Natural killer cell (primary cell): ENCODE measurements at regions not wholly inside any gene's neighbourhood (a gene's known extent, or its start where the extent isn't known, plus 50 kb on each side); places are given as distances from the start of the nearest gene placed in this dataset.
A peak's percentile ranks its signal among the peaks of the same experiment; 100 is the strongest.

Source experiments
- ATAC-seq, 3 donors: fragments of 150-1000 bp in 2 of 3; fragments of 200-7000 bp in 1 of 3; cut with Tn5 transposase; 1 replicate in 1 of 3; 2 replicates in 2 of 3; pipeline ENCODE4 v1.10.0; 2021; ENCODE audit warnings: mild to moderate bottlenecking in 2 of 3, moderate library complexity in 2 of 3
- DNase-seq, 2 donors: peaks; one replicate each; pipeline versions ENCODE4 v3.0.0 to v3.0.0-alpha.2; 2013 to 2021; ENCODE audit warnings: mixed read lengths in 1 of 2
- H3K27ac ChIP-seq: one replicate; pipeline ENCODE4 v1.5.1; 2013; ENCODE audit warnings: mild to moderate bottlenecking, low read length
- H3K27me3 ChIP-seq: one replicate; pipeline ENCODE4 v1.6.1; 2013; ENCODE audit warnings: low read length; ENCODE audit not compliant: control insufficient read depth, insufficient read depth
- H3K36me3 ChIP-seq: one replicate; pipeline ENCODE4 v1.6.1; 2013; ENCODE audit warnings: low read length; ENCODE audit not compliant: control insufficient read depth, insufficient read depth
- H3K4me1 ChIP-seq: one replicate; pipeline ENCODE4 v1.6.1; 2013; ENCODE audit warnings: low read length; ENCODE audit not compliant: control insufficient read depth, insufficient read depth
- H3K4me3 ChIP-seq: one replicate; pipeline ENCODE4 v1.5.1; 2013; ENCODE audit warnings: low read length
- H3K9me3 ChIP-seq: one replicate; pipeline ENCODE4 v1.6.1; 2013; ENCODE audit warnings: low read length; ENCODE audit not compliant: control insufficient read depth, insufficient read depth
- H3K27ac Mint-ChIP-seq, 2 donors: one replicate each; pipeline ENCODE4 v1.8.0; 2022; ENCODE audit warnings: mild to moderate bottlenecking in 2 of 2, mixed read lengths in 2 of 2, moderate library complexity in 1 of 2
- H3K27me3 Mint-ChIP-seq, 2 donors: one replicate each; pipeline ENCODE4 v1.8.0; 2022; ENCODE audit warnings: low read depth in 2 of 2, mixed read lengths in 2 of 2
- H3K36me3 Mint-ChIP-seq: one replicate; pipeline ENCODE4 v1.8.0; 2022; ENCODE audit warnings: mixed read lengths
- H3K4me1 Mint-ChIP-seq, 2 donors: one replicate each; pipeline ENCODE4 v1.8.0; 2022; ENCODE audit warnings: mixed read lengths in 2 of 2
- H3K4me3 Mint-ChIP-seq: one replicate; pipeline ENCODE4 v1.8.0; 2022; ENCODE audit warnings: mild to moderate bottlenecking, moderate library complexity, mixed read lengths
- H3K9me3 Mint-ChIP-seq, 2 donors: one replicate each; pipeline ENCODE4 v1.8.0; 2022; ENCODE audit warnings: mixed read lengths in 2 of 2
- WGBS: methylation state at CpG from one replicate; pipeline ENCODE4 v1.1.7; 2013; ENCODE audit warnings: missing lambda C conversion rate; ENCODE audit not compliant: insufficient coverage; 5-methylcytosine and 5-hydroxymethylcytosine counted together
- intact Hi-C: fragments of 100-400 bp; cut with micrococcal nuclease; formaldehyde crosslinking; loops from one replicate; pipeline ENCODE4 v1.14.2; 2022
- TF ChIP-seq, protein P1 (sequence below): fragments of 200-600 bp; IDR thresholded peaks from one replicate; pipeline ENCODE4 v1.8.0; 2022; ENCODE audit warnings: antibody characterized with exemption

DNA sequence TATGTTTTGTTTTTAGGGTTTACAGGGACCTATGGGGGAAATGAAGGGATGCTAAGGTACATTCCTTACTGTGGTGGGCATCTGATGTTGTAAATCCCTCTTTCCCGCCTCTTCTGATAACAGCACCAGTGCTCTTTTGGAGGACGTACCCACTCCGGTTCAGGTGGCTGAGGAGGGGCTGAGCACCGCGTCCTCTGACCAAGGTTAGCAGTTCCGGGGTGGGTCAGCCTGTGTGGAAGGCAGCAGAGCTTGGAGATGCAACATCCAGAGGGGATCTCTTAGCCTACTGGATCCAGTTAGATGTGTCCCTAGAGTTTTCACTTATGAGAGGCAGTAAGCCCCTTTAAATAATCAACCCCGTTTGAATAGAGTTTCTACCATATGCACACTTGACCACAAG, 135.3 kb upstream of the KCNG1 start:
- intact Hi-C loops = no loop called here
- H3K36me3 ChIP-seq = no peaks in the 10 kb centered on the region
- no peak for ATAC-seq
- DNase-seq = no peak
- no peak overlapping the region for H3K4me3 ChIP-seq
- H3K4me1 Mint-ChIP-seq = no peaks in the 10 kb centered on the region
- no peaks in the 10 kb centered on the region for H3K9me3 Mint-ChIP-seq
- no peaks in the 10 kb centered on the region for H3K4me1 ChIP-seq
- TF ChIP-seq, protein P1, sequence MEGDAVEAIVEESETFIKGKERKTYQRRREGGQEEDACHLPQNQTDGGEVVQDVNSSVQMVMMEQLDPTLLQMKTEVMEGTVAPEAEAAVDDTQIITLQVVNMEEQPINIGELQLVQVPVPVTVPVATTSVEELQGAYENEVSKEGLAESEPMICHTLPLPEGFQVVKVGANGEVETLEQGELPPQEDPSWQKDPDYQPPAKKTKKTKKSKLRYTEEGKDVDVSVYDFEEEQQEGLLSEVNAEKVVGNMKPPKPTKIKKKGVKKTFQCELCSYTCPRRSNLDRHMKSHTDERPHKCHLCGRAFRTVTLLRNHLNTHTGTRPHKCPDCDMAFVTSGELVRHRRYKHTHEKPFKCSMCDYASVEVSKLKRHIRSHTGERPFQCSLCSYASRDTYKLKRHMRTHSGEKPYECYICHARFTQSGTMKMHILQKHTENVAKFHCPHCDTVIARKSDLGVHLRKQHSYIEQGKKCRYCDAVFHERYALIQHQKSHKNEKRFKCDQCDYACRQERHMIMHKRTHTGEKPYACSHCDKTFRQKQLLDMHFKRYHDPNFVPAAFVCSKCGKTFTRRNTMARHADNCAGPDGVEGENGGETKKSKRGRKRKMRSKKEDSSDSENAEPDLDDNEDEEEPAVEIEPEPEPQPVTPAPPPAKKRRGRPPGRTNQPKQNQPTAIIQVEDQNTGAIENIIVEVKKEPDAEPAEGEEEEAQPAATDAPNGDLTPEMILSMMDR = no peak
- H3K36me3 Mint-ChIP-seq = no peaks in the 10 kb centered on the region
- H3K27me3 ChIP-seq = no peaks in the 10 kb centered on the region
- no peak overlapping the region for H3K4me3 Mint-ChIP-seq
- H3K27ac ChIP-seq = no peak overlapping the region
- peaks cover 39 to 69% of the 10 kb centered on the region in 2 donors for H3K27me3 Mint-ChIP-seq
- H3K27ac Mint-ChIP-seq = no peak overlapping the region
- 83% methylated on average over 7 of the region's 7 CpGs for WGBS
- no peaks in the 10 kb centered on the region for H3K9me3 ChIP-seq

DNA sequence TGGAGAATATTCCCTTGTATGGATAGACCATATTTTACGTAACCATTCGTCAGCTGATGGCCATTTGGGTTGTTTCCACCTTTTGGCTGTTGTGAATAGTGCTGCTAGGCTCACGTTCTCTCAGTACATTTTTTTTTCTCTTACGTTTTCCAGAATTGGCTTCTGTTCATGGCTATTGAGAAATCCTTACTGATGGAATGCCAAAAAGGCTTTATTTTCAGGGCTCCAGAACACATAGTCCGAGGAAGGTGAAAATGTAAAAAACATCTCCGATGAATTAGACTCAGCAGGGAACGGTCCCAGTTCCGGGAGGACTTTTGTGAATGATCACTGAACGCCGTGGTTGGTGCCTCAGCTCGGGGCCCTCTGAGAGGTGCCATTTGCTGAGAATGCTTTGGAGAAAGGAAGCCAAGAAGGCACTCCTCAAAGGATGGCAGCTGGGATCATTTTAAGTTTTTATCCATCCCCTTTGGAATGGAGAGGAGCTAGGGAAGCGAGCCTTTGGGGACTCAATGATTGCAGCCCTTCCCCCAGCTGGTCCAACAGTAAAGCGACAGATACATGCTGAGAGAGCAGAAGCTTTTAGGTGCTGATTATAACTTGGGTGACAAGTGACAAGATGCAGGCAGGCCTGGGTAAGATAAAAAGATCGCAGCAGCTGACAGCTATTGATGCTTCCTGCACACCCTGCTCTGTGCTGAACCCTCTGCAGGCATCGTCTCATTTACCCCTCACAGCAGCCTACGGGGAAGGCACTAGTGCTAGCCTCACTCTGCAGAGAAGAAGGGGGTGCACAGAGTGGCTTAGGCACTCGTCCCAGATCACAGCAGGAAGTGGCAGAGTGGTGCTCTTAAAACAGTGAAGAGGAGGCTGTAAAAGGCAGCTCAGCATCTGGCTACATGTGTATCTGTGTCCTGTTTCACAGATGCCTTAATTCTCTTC, 133.4 kb upstream of the KCNG1 start:
- peaks cover 40 to 74% of the 10 kb centered on the region in 2 donors for H3K27me3 Mint-ChIP-seq
- DNase-seq = no peak
- WGBS = 49% methylated on average over 17 of the region's 17 CpGs
- H3K36me3 ChIP-seq = no peaks in the 10 kb centered on the region
- no peak overlapping the region for H3K4me3 ChIP-seq
- peak in 1 of 3 donors; percentile 36 for ATAC-seq
- peaks cover 3% of the 10 kb centered on the region for H3K27me3 ChIP-seq
- H3K27ac ChIP-seq = no peak overlapping the region
- H3K4me1 Mint-ChIP-seq = no peaks in the 10 kb centered on the region
- intact Hi-C loops = no loop called here
- no peaks in the 10 kb centered on the region for H3K4me1 ChIP-seq
- no peaks in the 10 kb centered on the region for H3K9me3 Mint-ChIP-seq
- no peaks in the 10 kb centered on the region for H3K9me3 ChIP-seq
- TF ChIP-seq, protein P1 = no peak
- H3K27ac Mint-ChIP-seq = no peak overlapping the region
- H3K4me3 Mint-ChIP-seq = no peak overlapping the region
- H3K36me3 Mint-ChIP-seq = no peaks in the 10 kb centered on the region

DNA sequence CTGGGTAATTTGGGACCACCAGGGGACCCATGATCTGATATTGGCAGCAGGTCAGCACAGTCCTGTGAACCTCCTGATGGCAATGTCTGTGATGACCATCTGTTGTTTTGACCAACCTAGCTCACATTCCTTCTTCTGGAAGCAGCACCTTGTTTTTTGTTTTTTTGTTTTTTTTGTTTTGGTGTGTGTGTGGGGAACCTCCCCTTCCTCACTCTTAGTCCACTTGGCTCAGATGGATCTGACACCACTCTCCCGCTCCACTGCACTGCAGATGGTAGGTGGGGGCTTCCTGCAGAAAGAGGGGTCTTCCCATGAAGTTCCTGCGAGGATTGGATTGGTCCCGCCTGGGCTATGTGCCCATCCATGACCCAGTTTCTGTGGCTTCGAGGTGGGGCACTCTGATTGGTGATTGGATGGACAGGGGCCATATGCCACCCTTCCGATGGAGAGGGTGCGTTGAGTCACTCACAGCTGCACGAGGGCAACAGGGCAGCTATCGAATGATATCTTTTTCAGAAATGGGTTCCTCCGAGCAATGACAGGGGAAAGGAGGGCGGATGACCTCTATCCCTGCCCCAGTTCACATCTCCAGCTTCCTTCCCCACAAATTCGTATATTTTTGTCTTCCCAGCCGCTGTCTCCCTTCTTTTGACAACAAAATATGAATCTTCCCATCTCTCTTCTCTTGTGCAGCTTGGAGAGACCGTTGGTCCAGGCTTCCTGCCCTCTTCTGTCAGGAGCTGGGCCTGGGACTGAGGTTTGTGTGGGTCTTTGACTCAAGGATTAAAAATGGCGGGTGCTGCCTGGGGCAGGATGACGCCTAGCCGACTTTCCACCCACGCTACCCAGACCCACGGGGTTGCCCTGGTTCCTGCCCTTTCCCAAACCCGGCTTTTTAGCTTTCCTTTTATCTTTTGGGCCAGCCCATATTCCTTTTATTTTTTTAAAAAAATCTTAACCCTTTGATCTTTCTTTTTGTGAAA, 132.1 kb upstream of the KCNG1 start:
- Mint-ChIP-seq H3K36me3 (no peaks in the 10 kb centered on the region), H3K9me3 (no peaks in the 10 kb centered on the region), H3K4me3 (no peak overlapping the region), H3K27me3 (peaks cover 35 to 74% of the 10 kb centered on the region in 2 donors), H3K27ac (no peak overlapping the region), H3K4me1 (no peaks in the 10 kb centered on the region)
- ATAC-seq = no peak
- 89% methylated on average over 18 of the region's 19 CpGs for WGBS
- intact Hi-C loops = no loop called here
- no peaks in the 10 kb centered on the region for H3K36me3 ChIP-seq
- no peaks in the 10 kb centered on the region for H3K9me3 ChIP-seq
- H3K27me3 ChIP-seq = peaks cover 3% of the 10 kb centered on the region
- no peak for DNase-seq
- H3K4me1 ChIP-seq = no peaks in the 10 kb centered on the region
- no peak overlapping the region for H3K27ac ChIP-seq
- no peak overlapping the region for H3K4me3 ChIP-seq
- TF ChIP-seq, protein P1 = no peak
